ENCODE measurements at regions not wholly inside any gene's neighbourhood (a gene's known extent, or its start where the extent isn't known, plus 50 kb on each side); places are given as distances from the start of the nearest gene placed in this dataset.

GRCh38 chr1:186730951-186731729 is 50.9 kb upstream of the PTGS2 start:
- TF ChIP-seq CTCF (conservative IDR thresholded peaks at IDR 0.05; ENCODE audit: low read depth, low read length), result no peak
- TF ChIP-seq EZH2 (IDR thresholded peaks at IDR 0.05; ENCODE audit: borderline replicate concordance, low read depth, low read length, poor library complexity, severe bottlenecking), result no peak

Measured in A673 (cell line).